GM12873 (cell line): ENCODE measurements at regions not wholly inside any gene's neighbourhood (a gene's known extent, or its start where the extent isn't known, plus 50 kb on each side); places are given as distances from the start of the nearest gene placed in this dataset.

Experiments
- TF ChIP-seq, protein P1 (sequence below): IDR thresholded peaks from 2 replicates; pipeline ENCODE4 v1.5.1; 2012; ENCODE audit warnings: low read depth, mild to moderate bottlenecking, moderate library complexity, low read length, control low read depth; ENCODE audit not compliant: insufficient read depth; ENCODE audit errors: missing control alignments

DNA sequence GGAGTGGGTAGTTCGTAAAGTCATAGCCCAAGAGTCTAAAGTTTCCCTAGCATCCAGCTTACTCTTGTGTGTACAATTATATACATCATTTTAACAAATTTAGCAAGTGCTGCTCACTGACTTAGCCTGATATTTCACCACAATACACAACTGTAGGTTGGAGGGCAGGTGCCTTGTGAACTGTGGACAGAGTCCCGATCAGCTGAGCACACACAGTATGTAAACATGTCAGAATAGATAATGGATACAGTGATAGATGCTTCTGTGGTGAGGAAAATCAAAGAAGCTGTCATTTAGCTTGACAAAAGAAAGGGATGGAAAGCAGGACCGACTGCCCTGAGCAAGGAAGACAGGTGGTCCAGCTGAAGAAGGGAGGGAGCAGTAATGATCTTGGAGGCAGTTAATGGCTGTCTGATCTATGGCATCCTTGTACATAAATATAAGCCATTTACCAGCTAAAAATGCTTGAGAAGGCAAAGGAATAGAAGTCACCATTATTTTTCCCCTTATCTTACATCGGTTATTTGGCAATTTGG is 372.8 kb upstream of the UBE2E3 start:
- TF ChIP-seq, protein P1, sequence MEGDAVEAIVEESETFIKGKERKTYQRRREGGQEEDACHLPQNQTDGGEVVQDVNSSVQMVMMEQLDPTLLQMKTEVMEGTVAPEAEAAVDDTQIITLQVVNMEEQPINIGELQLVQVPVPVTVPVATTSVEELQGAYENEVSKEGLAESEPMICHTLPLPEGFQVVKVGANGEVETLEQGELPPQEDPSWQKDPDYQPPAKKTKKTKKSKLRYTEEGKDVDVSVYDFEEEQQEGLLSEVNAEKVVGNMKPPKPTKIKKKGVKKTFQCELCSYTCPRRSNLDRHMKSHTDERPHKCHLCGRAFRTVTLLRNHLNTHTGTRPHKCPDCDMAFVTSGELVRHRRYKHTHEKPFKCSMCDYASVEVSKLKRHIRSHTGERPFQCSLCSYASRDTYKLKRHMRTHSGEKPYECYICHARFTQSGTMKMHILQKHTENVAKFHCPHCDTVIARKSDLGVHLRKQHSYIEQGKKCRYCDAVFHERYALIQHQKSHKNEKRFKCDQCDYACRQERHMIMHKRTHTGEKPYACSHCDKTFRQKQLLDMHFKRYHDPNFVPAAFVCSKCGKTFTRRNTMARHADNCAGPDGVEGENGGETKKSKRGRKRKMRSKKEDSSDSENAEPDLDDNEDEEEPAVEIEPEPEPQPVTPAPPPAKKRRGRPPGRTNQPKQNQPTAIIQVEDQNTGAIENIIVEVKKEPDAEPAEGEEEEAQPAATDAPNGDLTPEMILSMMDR, result no peak

DNA sequence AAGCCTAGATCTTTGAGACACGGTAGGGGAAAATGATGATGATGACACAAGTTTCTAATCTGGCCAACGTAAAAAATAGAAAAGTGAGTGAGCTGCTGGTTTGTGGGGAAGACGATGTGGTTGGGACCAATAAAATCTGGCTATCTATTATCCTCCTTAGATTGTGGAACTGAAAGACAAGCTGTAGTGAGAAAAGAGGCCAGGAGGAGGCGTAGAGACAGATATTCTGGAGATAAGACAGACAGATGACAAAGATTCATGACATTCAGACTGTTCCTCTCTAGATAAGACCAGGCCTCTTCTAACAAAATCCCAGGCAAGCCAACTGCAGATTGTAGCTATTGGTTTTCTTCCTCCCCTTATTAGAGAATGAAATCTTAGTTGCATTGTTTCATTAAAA is 376.3 kb upstream of the UBE2E3 start:
- TF ChIP-seq, protein P1, result peak; percentile 49

DNA sequence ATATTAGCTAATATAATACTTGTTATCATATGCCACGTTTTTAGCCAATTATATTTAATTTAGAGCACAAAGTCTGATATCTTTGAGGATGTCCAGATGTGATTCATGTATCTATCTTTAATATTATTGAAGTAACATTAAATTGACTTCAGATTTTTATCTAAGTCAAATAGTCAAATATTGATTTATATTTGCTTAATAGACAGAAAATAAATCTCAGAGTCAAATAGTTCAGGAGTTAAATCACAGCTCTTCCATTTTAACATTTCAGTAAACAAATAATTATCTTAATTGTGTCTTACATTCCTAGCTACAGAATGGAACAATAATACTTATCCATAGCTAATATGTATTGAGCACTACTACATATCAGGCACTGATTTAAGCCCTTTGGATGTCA is 379.4 kb upstream of the UBE2E3 start:
- TF ChIP-seq, protein P1, result no peak

DNA sequence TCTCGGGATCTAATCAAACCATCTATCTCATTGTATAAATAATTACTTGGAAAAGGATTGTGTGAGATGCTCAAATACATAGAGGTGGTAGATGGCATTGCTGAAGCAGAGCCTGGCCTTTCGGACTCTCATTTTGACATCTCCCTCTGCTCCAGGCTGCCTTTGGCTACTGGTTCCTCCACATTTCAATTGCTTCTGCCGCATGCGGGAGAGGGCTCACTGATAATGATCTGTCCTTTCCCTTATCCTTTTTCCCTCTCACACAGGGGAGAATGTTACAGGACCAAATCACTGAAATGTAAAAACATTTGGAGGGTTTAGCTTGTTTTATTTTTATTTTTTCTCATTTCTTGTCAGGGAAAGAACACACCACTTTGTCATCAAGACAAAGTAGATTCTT is 380.6 kb upstream of the UBE2E3 start:
- TF ChIP-seq, protein P1, result no peak

DNA sequence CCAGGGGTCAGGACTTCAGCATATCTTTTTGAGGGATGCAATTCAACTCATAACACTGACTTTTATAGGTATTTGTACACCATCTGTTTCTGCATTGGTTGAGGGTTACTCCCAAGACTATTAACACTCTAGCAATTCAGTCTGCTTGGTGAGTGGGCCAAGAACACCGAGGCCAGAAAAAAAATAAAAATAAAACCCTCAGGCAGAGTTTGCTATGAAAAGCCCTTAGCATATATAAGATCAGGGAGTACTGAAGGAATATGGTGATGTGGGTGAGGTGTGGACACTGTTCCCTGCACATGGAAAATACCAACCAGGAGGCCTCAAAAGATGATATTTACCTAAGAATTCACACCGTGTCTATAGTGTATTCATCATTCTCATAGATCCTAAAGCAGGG is 383.2 kb upstream of the UBE2E3 start:
- TF ChIP-seq, protein P1, result no peak

DNA sequence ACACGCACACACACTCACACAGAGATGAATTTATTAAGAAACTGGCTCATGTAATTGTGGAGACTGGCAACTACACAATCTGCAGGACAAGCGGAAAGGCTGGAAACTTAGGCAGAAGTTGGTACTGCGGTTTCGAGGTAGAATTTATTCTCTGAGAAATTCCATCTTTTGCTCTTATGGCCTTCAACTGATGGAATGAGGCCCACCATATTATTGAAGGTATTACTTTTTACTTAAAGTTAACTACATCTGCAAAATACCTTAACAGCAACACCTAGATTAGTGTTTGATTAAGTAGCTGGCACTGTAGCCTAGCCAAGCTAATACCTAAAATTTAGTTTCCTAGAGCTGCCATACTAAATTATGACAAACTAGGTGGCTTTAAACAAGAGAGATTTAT is 384.0 kb upstream of the UBE2E3 start:
- TF ChIP-seq, protein P1, result no peak

DNA sequence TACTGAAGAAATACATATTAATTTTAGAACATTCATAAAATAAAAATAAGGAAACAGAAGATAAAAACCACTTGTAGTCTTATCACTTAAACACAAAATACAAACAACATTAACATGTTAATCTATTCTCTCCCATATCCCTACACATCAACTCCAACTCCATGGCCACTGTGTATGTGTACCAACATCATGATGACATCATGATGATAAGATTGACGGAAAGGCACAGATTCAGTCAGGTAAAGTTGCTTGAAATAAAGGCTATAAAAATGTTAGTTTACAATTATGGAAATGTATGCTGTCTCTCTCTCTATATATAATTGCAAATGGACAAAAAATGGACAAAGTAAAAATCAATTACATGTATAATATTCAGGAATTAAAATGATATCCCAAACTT is 388.5 kb upstream of the UBE2E3 start:
- TF ChIP-seq, protein P1, result no peak
